Renal cortex interstitium (tissue), 11 donors: ENCODE measurements at regions not wholly inside any gene's neighbourhood (a gene's known extent, or its start where the extent isn't known, plus 50 kb on each side); places are given as distances from the start of the nearest gene placed in this dataset.
A peak's percentile ranks its signal among the peaks of the same experiment; 100 is the strongest.
"Not testable (repeated sequence)": the region's sequence is repeated elsewhere in the genome, so short reads cannot be mapped to it uniquely, and the experiment has no call there.

Experiments
- DNase-seq, 11 donors: peaks; one replicate each; pipeline ENCODE4 v3.0.0-alpha.2; 2013; ENCODE audit warnings: low read depth in 9 of 11, low spot score in 4 of 11; ENCODE audit errors: extremely low read depth in 1 of 11

DNA sequence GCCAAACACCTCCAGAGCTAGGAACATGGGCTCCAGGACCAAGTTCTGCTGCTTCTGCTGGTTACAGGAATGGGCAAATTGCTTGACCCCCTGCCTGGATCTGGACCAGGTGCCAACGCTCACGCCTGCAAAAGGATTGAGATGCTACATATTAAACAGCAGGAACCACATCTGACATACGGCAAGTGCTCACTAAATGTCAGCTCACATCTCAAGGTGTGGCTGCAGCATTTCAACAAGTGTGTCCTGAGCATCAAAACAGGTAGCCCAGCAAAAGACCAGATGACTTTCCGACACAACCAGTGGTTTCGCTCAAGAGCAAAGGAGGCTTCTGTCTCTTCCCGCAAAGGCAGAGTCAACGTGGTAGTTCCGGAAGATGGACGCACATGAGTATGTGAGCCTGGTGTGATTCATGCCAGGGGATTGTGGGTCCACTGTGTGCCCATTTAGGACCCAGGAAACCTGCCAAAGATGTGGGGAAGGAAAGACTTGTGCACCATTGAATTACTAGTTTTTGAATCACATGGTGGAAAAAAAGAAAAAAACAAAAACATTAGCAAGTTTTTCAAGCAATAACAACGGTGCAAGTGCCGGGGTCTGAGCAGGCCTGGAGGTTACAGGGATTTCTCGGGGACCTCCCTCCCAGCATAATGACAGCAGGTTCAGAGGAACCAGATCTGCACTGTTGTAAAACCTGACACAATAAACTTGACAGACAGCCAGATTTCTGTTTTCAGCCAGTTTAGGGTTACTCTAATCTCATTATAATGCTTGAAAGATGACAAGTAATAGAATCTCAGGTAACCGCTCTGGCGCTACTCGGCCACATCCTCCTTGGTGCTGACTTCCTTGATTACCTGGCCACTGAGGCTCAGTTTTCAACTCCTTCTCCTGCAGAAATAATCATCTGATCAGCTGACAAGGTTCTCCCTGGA lies 77.9 kb downstream of the SOX1 start:
- DNase-seq, result peak in 1 of 11 donors; percentile 24

DNA sequence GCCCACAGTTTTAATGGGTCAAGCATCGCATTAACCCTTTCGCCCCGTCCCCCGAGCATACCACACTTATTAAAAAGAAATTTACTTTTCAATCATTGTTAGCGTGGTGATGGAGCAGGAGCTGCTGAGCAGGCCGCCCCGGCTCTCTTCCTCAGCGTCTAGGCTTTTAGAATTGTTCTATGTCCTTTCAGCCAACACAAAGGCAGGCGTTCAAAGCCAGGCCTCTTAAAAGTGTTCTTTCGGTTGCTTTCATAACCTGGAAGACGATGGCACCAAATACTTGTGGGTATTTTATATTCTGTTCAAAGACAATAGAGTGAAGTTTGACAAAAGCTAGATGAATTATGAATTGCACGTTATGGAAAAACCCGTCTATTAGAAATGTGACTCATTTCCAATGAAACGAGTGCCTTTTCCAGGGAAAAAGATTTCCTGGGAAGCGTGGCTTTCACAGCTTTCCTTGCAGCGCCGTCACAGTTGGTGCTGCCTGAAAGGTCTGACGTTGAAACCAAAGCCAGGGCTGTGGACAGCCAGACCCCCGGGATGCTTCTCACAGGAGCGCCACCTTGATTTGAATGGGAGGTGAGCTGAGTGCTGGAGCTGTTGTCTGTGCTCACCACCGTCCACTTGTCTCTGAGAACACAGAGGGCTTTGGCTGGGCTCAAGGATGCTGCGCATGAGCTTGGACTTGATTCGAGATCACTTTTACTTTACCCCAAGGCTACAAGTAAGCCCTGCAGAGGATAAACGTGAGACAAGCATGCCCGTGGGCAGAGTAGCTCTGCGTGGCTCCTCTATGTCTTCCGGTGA lies 78.8 kb downstream of the SOX1 start:
- no peak for DNase-seq

- no peak for DNase-seq
These were observed 83.4 kb downstream of the SOX1 start for GRCh38 chr13:112150352-112150751.

GRCh38 chr13:112152846-112153245 lies 85.9 kb downstream of the SOX1 start:
- DNase-seq, result no peak

- no peak for DNase-seq
These were observed 86.4 kb downstream of the SOX1 start for GRCh38 chr13:112153364-112153763.

DNA sequence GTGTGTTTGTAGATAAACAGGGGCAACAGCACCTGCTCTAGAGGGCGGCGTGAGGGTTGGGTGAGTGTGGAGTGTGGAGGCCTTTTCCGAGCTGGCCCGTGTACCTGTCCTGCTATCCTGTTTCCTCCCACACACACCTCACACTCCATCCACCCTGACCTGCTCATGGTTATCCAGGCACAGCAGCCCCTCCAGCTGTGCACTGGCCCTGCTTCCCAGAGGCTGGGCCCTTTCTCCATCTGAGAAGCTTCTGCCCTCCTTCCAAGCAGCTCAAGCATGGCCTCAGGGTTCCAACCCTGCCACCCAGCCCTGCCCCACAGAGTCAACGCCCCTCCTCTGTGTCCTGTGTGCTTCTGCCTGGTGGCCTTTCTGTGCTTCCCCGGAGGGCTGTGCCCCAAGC lies 86.9 kb downstream of the SOX1 start:
- DNase-seq, result no peak

DNA sequence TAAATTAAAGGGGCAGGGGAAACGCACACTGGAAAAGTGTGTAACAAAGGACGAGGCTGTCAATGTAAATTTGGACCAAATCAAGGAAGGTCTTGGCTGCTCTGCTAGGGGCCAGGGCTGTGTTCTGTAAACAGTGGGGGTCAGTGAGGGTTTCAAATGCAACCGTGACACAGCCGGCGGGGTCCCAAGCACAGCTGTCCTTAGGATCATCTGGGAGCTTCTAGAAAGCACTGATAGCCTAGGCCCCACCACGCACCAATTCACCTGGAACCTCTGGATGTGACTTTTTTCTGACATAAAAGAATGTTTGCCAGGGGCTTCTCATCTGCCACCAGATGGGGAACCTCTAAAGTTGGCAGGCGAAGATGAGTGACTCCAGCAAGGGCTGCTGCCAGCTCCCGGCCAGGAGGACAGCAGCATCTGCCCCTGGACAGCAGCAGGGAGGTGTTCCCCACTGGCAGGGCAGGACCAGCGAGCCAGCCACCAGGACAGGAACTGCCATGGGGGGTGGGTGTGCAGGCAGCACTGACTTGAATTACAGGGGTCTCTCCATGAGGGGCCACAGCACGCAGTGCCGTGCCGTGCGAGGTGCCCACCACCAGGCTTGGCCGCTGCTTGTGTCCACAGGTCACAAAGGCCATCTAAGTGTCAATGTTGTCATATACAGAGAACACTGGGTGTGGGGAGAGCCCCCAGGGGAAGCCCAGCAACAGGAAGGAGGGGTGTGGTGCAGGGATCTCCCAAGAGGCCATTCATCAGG lies 87.5 kb downstream of the SOX1 start:
- DNase-seq, result no peak

- no peak for DNase-seq
These were observed 92.0 kb downstream of the SOX1 start for GRCh38 chr13:112158961-112159360.

DNA sequence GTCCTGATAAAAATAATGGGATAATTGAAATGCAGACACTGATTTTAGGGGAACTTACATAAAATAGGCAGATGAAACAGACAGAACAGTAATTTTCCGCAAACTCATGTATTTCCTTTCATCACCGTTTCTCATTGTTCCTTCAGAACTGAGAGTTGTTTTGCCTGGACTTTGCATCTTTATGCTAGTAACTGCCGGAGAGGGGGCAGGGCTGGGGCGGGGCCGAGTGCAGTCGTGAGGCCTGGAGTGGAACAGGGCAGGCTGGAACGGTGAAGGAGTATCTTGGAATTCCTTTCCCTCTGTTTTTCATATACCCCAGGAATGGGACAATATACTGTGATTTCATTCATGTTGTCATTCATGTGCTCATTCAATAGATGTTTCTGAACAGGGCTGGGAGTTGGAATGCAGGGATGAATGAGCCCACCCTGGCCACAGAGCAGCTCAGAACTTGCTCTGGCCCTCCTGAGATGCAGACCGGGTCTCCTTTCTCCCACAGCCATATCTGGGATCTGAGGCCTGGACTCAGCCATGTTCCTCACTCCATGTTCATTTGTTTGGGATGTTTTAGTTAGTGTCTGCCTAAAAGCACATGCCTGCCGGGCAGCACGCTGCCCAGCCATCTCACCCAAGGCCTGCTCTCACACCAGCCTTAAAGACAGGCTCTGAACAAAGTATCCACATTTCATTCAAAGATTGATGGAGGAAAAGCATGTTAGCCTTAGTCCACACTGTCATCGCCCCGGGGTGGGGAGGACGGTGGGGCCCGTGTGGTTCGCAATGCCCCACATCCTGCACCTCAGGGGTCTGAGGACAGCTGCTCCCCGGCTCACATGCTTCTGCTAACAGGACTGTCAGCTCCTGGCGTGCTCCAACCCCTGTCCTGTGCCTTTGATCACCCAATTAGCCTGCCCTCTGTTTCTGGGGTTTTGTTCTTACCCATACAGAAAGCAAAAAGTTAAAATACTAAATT lies 92.9 kb downstream of the SOX1 start:
- DNase-seq, result no peak

DNA sequence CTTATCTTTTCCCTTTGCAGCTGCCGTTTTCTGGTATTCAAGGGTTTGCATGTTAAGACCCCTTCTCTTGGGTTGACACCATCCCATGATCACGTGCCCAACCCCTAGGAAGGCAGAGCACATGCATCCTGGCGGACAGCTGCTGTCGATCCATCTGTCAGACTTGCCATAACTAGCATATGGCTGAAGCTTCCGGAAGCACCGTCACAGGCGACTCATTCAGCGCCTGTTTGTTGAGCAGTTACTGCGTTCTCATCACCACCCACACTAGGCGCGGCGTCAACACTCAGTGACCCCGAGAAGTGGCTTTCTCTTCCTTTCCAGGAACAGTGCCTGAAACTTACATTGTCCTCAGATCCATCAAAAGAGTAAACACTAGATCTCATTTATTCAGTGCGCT lies 93.6 kb downstream of the SOX1 start:
- no peak for DNase-seq

DNA sequence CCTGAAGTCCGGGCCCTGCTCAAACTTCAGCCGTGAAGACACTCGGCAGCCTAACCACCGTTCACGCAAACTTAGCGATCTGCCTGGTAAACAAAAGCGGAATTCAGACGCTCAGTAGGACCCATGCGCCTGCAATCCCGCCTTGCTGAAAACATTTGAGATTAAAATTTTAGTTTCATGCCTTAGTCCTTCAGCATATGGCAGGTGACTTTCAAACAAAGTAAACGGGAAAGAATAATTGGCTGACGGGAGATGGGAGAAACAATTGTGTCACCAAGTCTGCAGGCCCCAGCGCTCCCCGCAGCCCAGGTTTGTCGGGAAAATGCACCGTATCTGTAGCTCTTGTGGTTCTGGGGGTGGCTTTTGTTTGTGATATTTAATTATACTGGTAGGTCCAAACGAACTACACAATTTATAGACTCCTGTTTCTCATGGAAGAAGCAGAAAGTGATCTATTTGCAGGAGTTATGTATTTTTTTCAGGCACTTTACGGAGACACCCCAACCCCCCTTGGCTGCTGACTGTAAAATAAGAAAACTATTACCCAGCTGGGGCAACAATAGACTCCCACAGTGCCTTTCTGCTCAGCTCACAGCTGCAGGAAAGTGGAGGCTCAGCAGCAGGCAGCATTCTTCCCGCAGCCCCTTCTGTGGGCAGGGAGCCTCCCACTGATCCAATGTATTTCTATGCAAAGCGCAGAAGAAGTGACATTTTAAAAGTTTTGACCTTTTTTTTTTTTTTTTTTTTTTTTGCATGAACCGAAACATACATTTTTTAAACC lies 94.8 kb downstream of the SOX1 start:
- no peak for DNase-seq

DNA sequence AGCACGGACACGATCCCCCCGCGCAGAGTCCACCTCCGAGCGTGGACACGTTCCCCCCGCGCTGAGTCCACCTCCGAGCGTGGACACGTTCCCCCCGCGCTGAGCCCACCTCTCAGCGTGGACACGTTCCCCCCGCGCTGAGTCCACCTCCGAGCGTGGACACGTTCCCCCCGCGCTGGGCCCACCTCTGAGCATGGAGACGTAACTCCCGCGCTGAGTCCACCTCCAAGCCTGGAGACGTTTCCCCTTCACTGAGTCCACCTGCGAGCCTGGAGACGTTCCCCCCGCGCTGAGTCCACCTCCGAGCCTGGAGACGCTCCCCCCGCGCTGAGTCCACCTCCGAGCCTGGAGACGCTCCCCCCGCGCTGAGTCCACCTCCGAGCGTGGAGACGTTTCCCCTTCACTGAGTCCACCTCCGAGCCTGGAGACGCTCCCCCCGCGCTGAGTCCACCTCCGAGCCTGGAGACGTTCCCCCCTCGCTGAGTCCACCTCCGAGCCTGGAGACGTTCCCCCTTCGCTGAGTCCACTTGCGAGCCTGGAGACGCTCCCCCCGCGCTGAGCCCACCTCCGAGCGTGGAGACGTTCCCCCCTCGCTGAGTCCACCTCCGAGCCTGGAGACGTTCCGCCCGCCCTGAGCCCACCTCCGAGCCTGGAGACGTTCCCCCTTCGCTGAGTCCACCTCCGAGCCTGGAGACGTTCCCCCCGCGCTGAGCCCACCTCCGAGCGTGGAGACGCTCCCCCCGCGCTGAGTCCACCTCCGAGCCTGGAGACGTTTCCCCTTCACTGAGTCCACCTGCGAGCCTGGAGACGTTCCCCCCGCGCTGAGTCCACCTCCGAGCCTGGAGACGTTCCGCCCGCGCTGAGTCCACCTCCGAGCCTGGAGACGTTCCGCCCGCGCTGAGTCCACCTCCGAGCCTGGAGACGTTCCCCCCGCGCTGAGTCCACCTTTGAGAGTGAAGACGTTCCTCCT lies 97.0 kb downstream of the SOX1 start:
- DNase-seq, result not testable (repeated sequence)

GRCh38 chr13:112165712-112166111 lies 98.8 kb downstream of the SOX1 start:
- no peak for DNase-seq

GRCh38 chr13:112168761-112169160 lies 101.8 kb downstream of the SOX1 start:
- DNase-seq, result no peak

DNA sequence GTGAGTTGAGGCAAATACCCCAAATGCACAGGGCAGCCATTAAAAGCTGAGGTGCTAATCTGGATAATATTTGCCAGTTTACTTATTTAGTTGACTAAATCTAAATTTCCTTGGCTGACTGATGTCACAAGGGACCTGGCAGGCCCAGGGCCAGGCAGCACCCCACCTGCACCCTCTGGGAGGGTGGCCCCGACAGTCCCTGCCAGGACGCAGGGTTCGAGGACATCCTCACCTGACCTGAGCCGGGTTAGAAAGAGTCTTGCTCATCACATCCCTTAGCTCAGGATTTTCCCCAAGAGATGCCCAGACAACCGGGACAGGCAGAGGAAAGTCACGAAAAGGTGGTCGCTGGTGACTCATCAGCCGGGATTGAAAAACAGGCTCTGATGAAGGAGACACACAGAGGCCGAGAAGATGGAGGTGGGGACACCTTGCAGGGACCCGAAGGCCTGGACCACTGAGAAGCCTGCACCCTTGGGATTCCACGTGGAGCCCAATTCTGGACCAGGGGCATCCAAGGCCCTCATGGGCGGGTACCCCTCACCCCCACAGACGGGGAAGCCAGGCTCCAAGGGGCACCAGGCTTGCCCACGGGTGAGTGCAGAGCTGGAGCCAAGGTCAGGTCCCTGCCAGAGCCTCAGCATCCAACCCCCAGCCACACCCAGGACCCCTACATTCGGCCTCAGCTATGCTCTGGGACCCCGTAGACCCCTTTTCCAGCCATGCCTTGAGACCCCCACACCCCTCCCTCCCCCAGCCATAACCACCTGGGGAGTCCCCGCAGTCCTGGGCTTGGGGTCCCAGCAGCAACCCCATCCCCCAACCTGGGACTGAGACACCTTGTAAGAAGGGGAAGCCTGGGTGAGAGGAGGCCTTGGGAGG lies 103.2 kb downstream of the SOX1 start:
- no peak for DNase-seq
